22Rv1 (cell line): ENCODE measurements at regions not wholly inside any gene's neighbourhood (a gene's known extent, or its start where the extent isn't known, plus 50 kb on each side); places are given as distances from the start of the nearest gene placed in this dataset.

Experiments used
- ZFX ChIP-seq: fragments of 450-650 bp; IDR thresholded peaks from 2 replicates; pipeline ENCODE4 v1.6.1; 2017; ENCODE audit warnings: antibody characterized with exemption, borderline replicate concordance
- TF ChIP-seq, protein P1 (sequence below): fragments of 450-650 bp; IDR thresholded peaks from 2 replicates; pipeline ENCODE4 v1.5.1; 2017; ENCODE audit warnings: mild to moderate bottlenecking

DNA sequence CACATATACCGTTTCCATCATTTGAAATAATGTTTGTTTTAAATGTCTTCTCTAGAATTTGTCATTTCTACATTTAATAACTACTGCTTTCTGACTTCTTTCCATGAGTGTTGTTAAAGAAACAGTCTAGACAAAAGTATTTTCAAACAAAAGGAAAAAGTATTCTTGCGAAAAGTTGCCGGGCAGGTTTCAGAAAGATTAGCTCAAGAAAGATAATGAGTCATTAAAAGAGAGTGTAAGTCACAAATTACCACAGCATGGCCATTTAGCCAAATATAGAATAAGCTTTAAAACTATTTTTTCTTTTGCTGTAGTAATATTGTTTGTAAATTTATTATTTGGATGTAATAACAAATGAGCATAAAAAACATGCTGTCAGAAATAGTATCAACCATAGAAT lies 493.0 kb downstream of the TLL1 start:
- TF ChIP-seq, protein P1, sequence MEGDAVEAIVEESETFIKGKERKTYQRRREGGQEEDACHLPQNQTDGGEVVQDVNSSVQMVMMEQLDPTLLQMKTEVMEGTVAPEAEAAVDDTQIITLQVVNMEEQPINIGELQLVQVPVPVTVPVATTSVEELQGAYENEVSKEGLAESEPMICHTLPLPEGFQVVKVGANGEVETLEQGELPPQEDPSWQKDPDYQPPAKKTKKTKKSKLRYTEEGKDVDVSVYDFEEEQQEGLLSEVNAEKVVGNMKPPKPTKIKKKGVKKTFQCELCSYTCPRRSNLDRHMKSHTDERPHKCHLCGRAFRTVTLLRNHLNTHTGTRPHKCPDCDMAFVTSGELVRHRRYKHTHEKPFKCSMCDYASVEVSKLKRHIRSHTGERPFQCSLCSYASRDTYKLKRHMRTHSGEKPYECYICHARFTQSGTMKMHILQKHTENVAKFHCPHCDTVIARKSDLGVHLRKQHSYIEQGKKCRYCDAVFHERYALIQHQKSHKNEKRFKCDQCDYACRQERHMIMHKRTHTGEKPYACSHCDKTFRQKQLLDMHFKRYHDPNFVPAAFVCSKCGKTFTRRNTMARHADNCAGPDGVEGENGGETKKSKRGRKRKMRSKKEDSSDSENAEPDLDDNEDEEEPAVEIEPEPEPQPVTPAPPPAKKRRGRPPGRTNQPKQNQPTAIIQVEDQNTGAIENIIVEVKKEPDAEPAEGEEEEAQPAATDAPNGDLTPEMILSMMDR, result no peak
- TF ChIP-seq ZFX, result no peak
